HG03159 (cell line): ENCODE measurements at regions not wholly inside any gene's neighbourhood (a gene's known extent, or its start where the extent isn't known, plus 50 kb on each side); places are given as distances from the start of the nearest gene placed in this dataset.

Source experiments
- ATAC-seq: cut with Tn5 transposase; IDR thresholded peaks from one replicate; pipeline ENCODE4 v1.9.1; 2021; ENCODE audit warnings: mild to moderate bottlenecking, moderate library complexity; ENCODE audit not compliant: unreplicated experiment

GRCh38 chr18:68035774-68036522, 519.4 kb upstream of the DSEL start:
- no peak for ATAC-seq

- no peak for ATAC-seq
Observed at GRCh38 chr18:68034296-68034695, 517.8 kb upstream of the DSEL start.

- no peak for ATAC-seq
Observed at GRCh38 chr18:68033466-68033865, 516.9 kb upstream of the DSEL start.

- ATAC-seq = no peak
Observed at GRCh38 chr18:68024716-68025115, 508.2 kb upstream of the DSEL start.

- no peak for ATAC-seq
Observed at GRCh38 chr18:68017385-68017784, 500.9 kb upstream of the DSEL start.

- no peak for ATAC-seq
Observed at GRCh38 chr18:67997496-67997895, 481.0 kb upstream of the DSEL start.

GRCh38 chr18:67995769-67996168, 479.2 kb upstream of the DSEL start:
- ATAC-seq = no peak

GRCh38 chr18:67980241-67980640, 463.7 kb upstream of the DSEL start:
- ATAC-seq = no peak

GRCh38 chr18:67977067-67977616, 460.6 kb upstream of the DSEL start:
- no peak for ATAC-seq

GRCh38 chr18:67973916-67974315, 457.4 kb upstream of the DSEL start:
- ATAC-seq = no peak

GRCh38 chr18:67969458-67969857, 452.9 kb upstream of the DSEL start:
- ATAC-seq = no peak

- no peak for ATAC-seq
Observed at GRCh38 chr18:67966224-67966623, 449.7 kb upstream of the DSEL start.

GRCh38 chr18:67964462-67964861, 447.9 kb upstream of the DSEL start:
- no peak for ATAC-seq

- no peak for ATAC-seq
Observed at GRCh38 chr18:67961701-67962440, 445.4 kb upstream of the DSEL start.

- ATAC-seq = no peak
Observed at GRCh38 chr18:67957684-67958083, 441.2 kb upstream of the DSEL start.

- ATAC-seq = no peak
Observed at GRCh38 chr18:67954594-67954993, 438.1 kb upstream of the DSEL start.

- ATAC-seq = no peak
Observed at GRCh38 chr18:67951137-67951536, 434.6 kb upstream of the DSEL start.

GRCh38 chr18:67938660-67939059, 422.1 kb upstream of the DSEL start:
- no peak for ATAC-seq

- ATAC-seq = no peak
Observed at GRCh38 chr18:67935638-67936037, 419.1 kb upstream of the DSEL start.

- no peak for ATAC-seq
Observed at GRCh38 chr18:67933271-67933670, 416.8 kb upstream of the DSEL start.

- ATAC-seq = no peak
Observed at GRCh38 chr18:67932271-67932670, 415.8 kb upstream of the DSEL start.
